Loucy (cell line): ENCODE measurements at regions not wholly inside any gene's neighbourhood (a gene's known extent, or its start where the extent isn't known, plus 50 kb on each side); places are given as distances from the start of the nearest gene placed in this dataset.

Experiments
- H2AFZ ChIP-seq: fragments of 200-600 bp; sonication (generic); 2 replicates; pipeline ENCODE4 v1.6.0; 2016; ENCODE audit warnings: antibody characterized with exemption, mild to moderate bottlenecking, low read length, moderate library complexity
- H3F3A ChIP-seq: fragments of 200-600 bp; 2 replicates; pipeline ENCODE4 v1.6.0; 2016; ENCODE audit warnings: antibody characterized with exemption, low read depth, mild to moderate bottlenecking
- H3K27me3 ChIP-seq: fragments of 200-600 bp; sonication (generic); 2 replicates; pipeline ENCODE4 v1.6.1; 2014; ENCODE audit warnings: low read length, mild to moderate bottlenecking; ENCODE audit not compliant: insufficient read depth, poor library complexity, severe bottlenecking
- H3K36me3 ChIP-seq: fragments of 200-600 bp; sonication (generic); 2 replicates; pipeline ENCODE4 v1.6.1; 2016; ENCODE audit warnings: low read length; ENCODE audit not compliant: insufficient read depth
- H3K4me1 ChIP-seq: fragments of 200-600 bp; sonication (generic); 2 replicates; pipeline ENCODE4 v1.5.1; 2014; ENCODE audit warnings: low read length, mild to moderate bottlenecking; ENCODE audit not compliant: insufficient read depth, poor library complexity, severe bottlenecking
- H3K4me2 ChIP-seq: fragments of 200-600 bp; sonication (generic); 2 replicates; pipeline ENCODE4 v1.6.0; 2014; ENCODE audit warnings: antibody characterized with exemption, low read length, low read depth, mild to moderate bottlenecking; ENCODE audit not compliant: poor library complexity, severe bottlenecking
- H3K4me3 ChIP-seq: fragments of 200-600 bp; sonication (generic); 2 replicates; pipeline ENCODE4 v1.5.1; 2014; ENCODE audit warnings: low read length, mild to moderate bottlenecking, mixed read lengths; ENCODE audit not compliant: poor library complexity, severe bottlenecking
- H3K79me2 ChIP-seq: fragments of 200-600 bp; sonication (generic); 2 replicates; pipeline ENCODE4 v1.6.1; 2014; ENCODE audit warnings: low read length; ENCODE audit not compliant: insufficient read depth
- H3K9ac ChIP-seq: fragments of 200-600 bp; sonication (generic); 2 replicates; pipeline ENCODE4 v1.6.0; 2014; ENCODE audit warnings: mild to moderate bottlenecking, low read depth, low read length, moderate library complexity; ENCODE audit not compliant: poor library complexity, severe bottlenecking
- H3K9me2 ChIP-seq: fragments of 200-600 bp; sonication (generic); replicated peaks from 2 replicates; pipeline ENCODE4 v1.6.1; 2016; ENCODE audit warnings: low read depth, low read length, mixed read lengths
- H3K9me3 ChIP-seq: fragments of 200-600 bp; sonication (generic); 2 replicates; pipeline ENCODE4 v1.6.1; 2014; ENCODE audit warnings: mild to moderate bottlenecking, antibody characterized with exemption, low read length, low read depth; ENCODE audit not compliant: insufficient read depth
- H4K20me1 ChIP-seq: fragments of 200-600 bp; sonication (generic); 2 replicates; pipeline ENCODE4 v1.6.0; 2014; ENCODE audit warnings: antibody characterized with exemption, low read length, mild to moderate bottlenecking; ENCODE audit not compliant: insufficient read depth, poor library complexity, severe bottlenecking
- CTCF ChIP-seq: fragments of 200-600 bp; sonication (generic); conservative IDR thresholded peaks from 2 replicates; pipeline ENCODE4 v1.5.1; 2014; ENCODE audit warnings: mild to moderate bottlenecking, antibody characterized with exemption, low read length
- EZH2phosphoT487 ChIP-seq: fragments of 200-600 bp; IDR thresholded peaks from 2 replicates; pipeline ENCODE4 v1.6.1; 2018; ENCODE audit warnings: antibody characterized with exemption, mild to moderate bottlenecking, moderate library complexity, borderline replicate concordance

- no peaks in the 10 kb centered on the region for H4K20me1 ChIP-seq
- no peak overlapping the region for H3K4me3 ChIP-seq
- H3K4me2 ChIP-seq: no peak overlapping the region
- H3K4me1 ChIP-seq: no peaks in the 10 kb centered on the region
- no peaks in the 10 kb centered on the region for H3F3A ChIP-seq
- no peaks in the 10 kb centered on the region for H3K9me2 ChIP-seq
- H3K9me3 ChIP-seq: no peaks in the 10 kb centered on the region; the same call in 1 of the 2 replicates
- no peak overlapping the region for H3K9ac ChIP-seq
- H3K36me3 ChIP-seq: no peaks in the 10 kb centered on the region
- H3K27me3 ChIP-seq: no peaks in the 10 kb centered on the region
- TF ChIP-seq CTCF (no peak), EZH2phosphoT487 (no peak)
- no peak overlapping the region for H2AFZ ChIP-seq
- H3K79me2 ChIP-seq: no peaks in the 10 kb centered on the region
Measured at GRCh38 chr9:24132244-24132643, 306.2 kb upstream of the ELAVL2 start.

GRCh38 chr9:24127519-24127918 is 301.5 kb upstream of the ELAVL2 start:
- TF ChIP-seq CTCF: no peak
- no peak for TF ChIP-seq EZH2phosphoT487
- Histone ChIP-seq H3K4me3 (no peak overlapping the region), H3K9me2 (no peaks in the 10 kb centered on the region), H4K20me1 (no peaks in the 10 kb centered on the region), H3F3A (no peaks in the 10 kb centered on the region), H3K4me1 (no peaks in the 10 kb centered on the region), H2AFZ (no peak overlapping the region), H3K9ac (no peak overlapping the region), H3K79me2 (no peaks in the 10 kb centered on the region), H3K4me2 (no peak overlapping the region), H3K9me3 (no peaks in the 10 kb centered on the region; the same call in 1 of the 2 replicates), H3K36me3 (no peaks in the 10 kb centered on the region), H3K27me3 (no peaks in the 10 kb centered on the region)

GRCh38 chr9:24118190-24118589 is 292.1 kb upstream of the ELAVL2 start:
- H3K27me3 ChIP-seq: no peaks in the 10 kb centered on the region
- no peaks in the 10 kb centered on the region for H3K4me1 ChIP-seq
- no peak overlapping the region for H3K4me2 ChIP-seq
- H3K36me3 ChIP-seq: no peaks in the 10 kb centered on the region
- H3K9me3 ChIP-seq: no peaks in the 10 kb centered on the region
- H2AFZ ChIP-seq: no peak overlapping the region
- no peaks in the 10 kb centered on the region for H3K79me2 ChIP-seq
- H4K20me1 ChIP-seq: no peaks in the 10 kb centered on the region
- TF ChIP-seq CTCF: no peak
- no peak for TF ChIP-seq EZH2phosphoT487
- no peak overlapping the region for H3K4me3 ChIP-seq
- H3K9me2 ChIP-seq: no peaks in the 10 kb centered on the region
- H3F3A ChIP-seq: no peaks in the 10 kb centered on the region
- H3K9ac ChIP-seq: no peak overlapping the region
